ENCODE measurements at regions not wholly inside any gene's neighbourhood (a gene's known extent, or its start where the extent isn't known, plus 50 kb on each side); places are given as distances from the start of the nearest gene placed in this dataset.

- POLR2A ChIA-PET (ENCODE audit: low non-redundant PET): no interaction called here
- no peak for DNase-seq (ENCODE audit: low spot score)
- no peak overlapping the region for H3K27ac ChIP-seq
- CTCF ChIA-PET: no interaction called here
- no peak for TF ChIP-seq CTCF (conservative IDR thresholded peaks at IDR 0.05; ENCODE audit: low read depth)
These were observed 109.6 kb downstream of the DYRK2 start for GRCh38 chr12:67758119-67758518.

- ChIA-PET POLR2A (ENCODE audit: low non-redundant PET) (no interaction called here), CTCF (no interaction called here)
- no peak overlapping the region for H3K27ac ChIP-seq
- TF ChIP-seq CTCF (conservative IDR thresholded peaks at IDR 0.05; ENCODE audit: low read depth): no peak
- no peak for DNase-seq (ENCODE audit: low spot score)
These were observed 110.0 kb downstream of the DYRK2 start for GRCh38 chr12:67758521-67758920.

GRCh38 chr12:67759829-67760228, 111.3 kb downstream of the DYRK2 start:
- no peak overlapping the region for H3K27ac ChIP-seq
- CTCF ChIA-PET: no interaction called here
- TF ChIP-seq CTCF (conservative IDR thresholded peaks at IDR 0.05; ENCODE audit: low read depth): no peak
- POLR2A ChIA-PET (ENCODE audit: low non-redundant PET): no interaction called here
- no peak for DNase-seq (ENCODE audit: low spot score)

- no peak overlapping the region for H3K27ac ChIP-seq
- ChIA-PET CTCF (no interaction called here), POLR2A (ENCODE audit: low non-redundant PET) (no interaction called here)
- TF ChIP-seq CTCF (conservative IDR thresholded peaks at IDR 0.05; ENCODE audit: low read depth): no peak
- no peak for DNase-seq (ENCODE audit: low spot score)
These were observed 112.2 kb downstream of the DYRK2 start for GRCh38 chr12:67760586-67761275.

GRCh38 chr12:67761566-67761965, 113.0 kb downstream of the DYRK2 start:
- ChIA-PET CTCF (no interaction called here), POLR2A (ENCODE audit: low non-redundant PET) (no interaction called here)
- no peak for TF ChIP-seq CTCF (conservative IDR thresholded peaks at IDR 0.05; ENCODE audit: low read depth)
- H3K27ac ChIP-seq: no peak overlapping the region
- DNase-seq (ENCODE audit: low spot score): no peak

- POLR2A ChIA-PET (ENCODE audit: low non-redundant PET): no interaction called here
These were observed 115.5 kb downstream of the DYRK2 start for GRCh38 chr12:67764055-67764454.

More at GRCh38 chr12:67764055-67764454, 115.5 kb downstream of the DYRK2 start:
- CTCF ChIA-PET: no interaction called here
- DNase-seq (ENCODE audit: low spot score): no peak
- TF ChIP-seq CTCF (conservative IDR thresholded peaks at IDR 0.05; ENCODE audit: low read depth): no peak
- no peak overlapping the region for H3K27ac ChIP-seq
